GM18873 (cell line): ENCODE measurements at regions not wholly inside any gene's neighbourhood (a gene's known extent, or its start where the extent isn't known, plus 50 kb on each side); places are given as distances from the start of the nearest gene placed in this dataset.

Experiments used
- ATAC-seq: cut with Tn5 transposase; IDR thresholded peaks from one replicate; pipeline ENCODE4 v1.9.1; 2021; ENCODE audit warnings: mild to moderate bottlenecking, moderate library complexity, moderate number of reproducible peaks; ENCODE audit not compliant: unreplicated experiment, low FRiP score

DNA sequence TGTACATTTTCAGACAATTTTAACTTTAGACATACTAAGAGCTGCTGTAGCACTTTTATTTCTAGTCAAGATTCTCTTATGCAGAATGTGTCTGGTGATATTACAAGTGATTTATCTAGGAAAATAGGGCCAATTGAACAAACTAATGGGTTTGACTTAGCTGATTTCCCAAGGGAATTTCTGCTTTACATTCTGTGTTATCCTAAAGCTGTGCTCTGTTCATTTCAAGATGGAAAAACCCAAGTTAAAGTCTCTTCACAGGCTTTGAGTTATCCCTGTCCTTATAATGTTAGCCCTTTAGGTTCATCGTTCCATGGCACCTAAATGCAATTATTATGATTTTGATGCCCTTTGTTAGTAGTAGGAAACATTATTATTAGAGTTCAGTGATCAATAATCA is 704.9 kb upstream of the CDH18 start:
- no peak for ATAC-seq

DNA sequence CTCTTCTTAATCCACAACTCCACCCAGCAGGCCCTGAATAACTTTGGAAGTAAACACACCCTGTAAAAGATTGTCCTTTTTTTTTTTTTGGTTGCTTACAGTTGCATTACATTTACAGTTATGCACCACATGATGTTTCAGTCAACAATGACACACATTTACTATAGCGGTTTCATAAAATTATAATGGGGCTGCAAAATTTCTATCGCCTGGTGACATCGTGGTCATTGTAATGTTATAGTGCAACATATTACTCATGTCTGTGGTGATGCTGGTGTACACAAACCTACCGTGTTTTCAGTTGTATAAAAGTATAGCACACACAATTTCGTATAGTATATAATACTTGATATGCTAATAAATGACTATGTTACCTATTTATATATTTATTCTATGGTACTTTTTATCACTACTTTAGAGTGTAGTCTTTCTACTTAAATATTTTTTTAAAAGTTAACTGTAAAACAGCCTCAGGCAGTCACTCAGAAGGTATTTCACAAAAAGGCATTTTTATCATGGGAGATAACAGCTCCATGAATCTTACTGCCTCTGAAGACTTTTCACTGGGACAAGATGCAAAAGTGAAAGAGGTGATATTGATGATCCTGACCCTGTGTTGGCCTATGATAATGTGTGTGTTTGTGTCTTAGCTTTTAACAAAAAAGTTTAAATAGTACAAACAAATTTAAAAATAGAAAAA is 695.4 kb upstream of the CDH18 start:
- no peak for ATAC-seq

DNA sequence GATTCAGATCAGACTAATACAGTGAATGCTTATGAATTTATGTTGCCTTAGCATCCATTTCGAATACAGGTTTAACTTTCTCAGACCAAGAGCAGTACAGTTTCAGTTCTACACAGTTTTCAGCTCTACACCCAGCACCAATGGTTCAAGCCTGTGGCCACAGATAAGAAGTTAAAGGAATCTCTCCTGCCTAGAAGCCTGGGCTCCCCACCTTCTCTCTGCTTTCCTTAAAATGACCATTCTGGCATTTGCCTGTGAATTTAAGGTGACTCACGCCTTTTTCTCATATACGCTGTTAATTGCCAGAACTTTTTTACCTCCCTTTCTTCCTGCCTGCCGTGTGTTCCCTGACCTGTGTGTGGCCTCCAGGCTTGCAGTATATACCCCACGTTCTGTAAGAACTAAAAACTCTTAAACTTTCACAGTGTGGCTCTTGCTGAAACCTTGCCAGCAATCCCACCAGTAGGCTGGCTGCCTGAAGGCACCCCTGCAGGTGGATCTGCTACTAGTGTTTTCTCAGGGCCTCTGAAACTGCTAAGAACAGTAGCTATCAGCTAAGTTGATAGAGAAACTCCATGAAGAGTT is 692.8 kb upstream of the CDH18 start:
- ATAC-seq, result no peak

DNA sequence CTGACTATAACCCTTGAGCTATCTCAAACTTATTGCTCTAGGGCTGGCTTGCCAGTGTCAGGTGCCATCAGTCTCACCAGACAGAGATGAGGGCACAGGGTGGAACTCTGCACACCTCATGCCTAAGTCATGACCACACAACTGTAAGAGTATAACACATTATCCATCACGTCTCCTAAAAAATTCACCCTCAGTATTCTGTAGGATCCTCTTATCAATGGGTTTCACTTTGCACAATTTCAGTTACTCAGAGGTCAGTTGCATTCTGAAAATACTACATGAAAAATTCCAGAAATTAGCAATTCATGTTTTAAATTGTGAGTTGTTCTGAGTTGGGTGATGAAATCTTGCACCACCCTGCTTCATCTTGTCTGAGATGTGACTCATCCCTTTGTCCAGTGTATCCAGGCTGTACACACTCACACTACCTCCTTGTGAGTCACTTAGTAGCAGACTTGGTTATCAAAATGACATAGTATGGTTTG is 690.9 kb upstream of the CDH18 start:
- no peak for ATAC-seq

DNA sequence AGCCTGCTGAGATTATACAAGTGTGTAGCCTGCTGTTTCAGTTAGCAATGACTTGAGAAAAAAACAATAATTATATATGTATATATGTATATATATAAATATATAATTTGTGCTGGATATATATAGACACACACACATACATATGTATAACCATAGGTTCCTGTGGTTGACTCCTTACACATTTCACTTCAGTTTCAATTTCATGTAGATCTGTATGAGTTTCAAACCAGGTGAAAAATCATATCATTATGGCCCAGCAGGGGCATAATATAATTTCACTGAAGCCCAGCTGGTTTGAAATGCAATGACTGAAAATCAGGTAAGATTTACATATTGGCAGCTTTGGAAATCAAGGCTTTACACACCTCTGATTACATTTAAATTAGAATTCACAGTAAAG is 690.4 kb upstream of the CDH18 start:
- ATAC-seq, result no peak

DNA sequence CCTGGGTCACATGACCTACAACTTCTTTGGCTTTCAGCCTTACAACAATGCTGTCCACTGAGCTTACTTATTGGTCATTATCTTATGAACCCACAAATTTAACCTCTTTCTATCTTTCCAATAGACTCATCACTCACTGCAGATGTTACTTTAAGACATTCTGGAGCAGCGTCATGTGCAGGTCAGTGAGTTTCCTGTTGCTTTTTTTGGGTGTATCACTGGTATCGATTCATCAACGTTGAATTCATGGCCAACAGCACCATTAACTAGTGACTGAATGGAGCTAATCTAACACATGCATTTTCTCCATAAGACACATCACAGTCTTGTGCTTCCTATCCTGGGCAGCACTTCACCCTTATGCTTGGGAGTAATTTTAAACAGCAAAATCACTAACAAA is 672.6 kb upstream of the CDH18 start:
- no peak for ATAC-seq

DNA sequence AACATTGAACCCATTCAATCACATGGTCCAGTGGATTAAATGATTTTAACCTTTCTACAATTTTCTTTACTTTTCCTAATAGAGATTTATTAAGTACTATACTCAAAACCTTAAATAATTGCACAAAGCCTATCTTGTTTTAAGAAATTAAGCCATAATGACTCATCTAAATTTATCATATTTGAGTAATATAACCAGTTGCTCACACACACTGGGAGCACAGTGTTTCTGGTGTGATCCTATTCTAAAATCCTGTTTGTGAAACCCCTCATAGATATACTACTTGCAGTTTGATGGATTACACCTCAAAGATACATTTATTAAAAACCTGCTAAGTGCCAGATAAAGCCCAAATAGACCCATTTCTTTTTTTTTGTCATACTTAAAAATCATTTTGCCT is 668.3 kb upstream of the CDH18 start:
- ATAC-seq, result no peak

DNA sequence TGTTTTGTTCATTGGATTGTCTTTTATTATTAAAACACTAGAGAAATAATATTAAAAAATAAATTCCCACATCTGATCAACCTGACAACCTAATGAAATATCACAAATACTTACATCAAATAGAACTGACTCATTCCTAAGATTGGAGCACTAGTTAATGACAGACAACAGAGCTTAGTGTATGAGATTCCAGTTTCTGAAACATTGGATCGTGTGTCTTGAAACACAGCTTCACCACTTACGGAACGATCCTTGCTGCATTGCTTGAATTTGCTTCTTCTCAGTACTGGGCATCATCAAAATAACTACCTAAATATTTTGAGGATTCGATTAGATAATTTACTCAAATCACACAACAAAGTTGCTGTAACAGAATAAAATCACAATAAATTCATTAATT is 667.2 kb upstream of the CDH18 start:
- ATAC-seq, result no peak

DNA sequence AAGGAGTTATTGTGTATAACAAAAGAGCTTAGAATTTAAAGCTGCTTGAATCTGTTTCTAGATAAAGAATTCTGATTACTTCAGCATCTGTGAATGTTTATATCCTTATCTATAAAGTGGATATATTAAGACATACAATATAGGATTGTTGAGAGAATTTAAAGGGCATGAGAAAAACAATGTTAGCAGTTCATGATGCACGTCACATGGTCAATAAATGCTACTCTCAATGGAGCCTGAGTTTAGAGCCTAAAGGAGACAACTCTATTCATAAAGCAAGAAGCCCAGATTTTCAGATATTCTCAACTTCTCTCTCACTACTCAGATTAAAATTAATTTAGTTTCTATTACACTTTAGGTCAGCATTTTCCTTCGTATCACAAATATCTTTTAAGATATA is 666.7 kb upstream of the CDH18 start:
- no peak for ATAC-seq

DNA sequence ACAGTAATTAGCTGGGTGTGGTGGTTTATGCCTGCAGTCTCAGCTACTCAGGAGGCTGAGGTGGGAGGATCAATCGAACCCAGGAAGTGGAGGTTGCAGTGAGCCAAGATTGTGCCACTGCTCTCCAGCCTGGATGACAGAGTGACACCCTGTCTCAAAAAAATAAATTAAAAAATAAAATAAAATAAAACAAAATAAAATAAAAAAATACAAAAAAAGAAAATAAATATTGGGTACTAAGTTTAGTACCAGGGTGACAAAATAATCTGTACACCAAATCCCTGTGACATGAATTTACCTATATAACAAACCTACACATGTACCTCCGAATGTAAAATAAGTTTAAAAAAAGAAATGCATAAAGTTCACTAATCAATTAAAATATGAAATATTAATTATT is 666.0 kb upstream of the CDH18 start:
- no peak for ATAC-seq

DNA sequence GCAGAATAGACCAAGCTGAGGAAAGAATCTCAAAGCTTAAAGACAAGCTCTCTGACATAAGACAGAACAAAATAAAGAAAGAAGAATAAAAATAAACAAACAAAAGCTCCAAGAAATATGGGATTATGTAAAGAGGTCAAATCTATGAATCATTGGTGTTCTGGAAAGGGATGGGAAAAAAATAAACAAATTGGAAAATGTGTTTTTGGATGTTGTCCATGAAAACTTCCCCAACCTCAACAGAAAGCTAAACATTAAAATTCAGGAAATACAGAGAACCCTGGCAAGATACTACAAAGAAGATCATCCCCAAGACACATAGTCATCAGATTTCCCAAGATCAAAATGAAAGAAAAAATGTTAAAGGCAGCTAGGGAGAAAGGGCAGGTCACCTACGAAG is 662.0 kb upstream of the CDH18 start:
- no peak for ATAC-seq

DNA sequence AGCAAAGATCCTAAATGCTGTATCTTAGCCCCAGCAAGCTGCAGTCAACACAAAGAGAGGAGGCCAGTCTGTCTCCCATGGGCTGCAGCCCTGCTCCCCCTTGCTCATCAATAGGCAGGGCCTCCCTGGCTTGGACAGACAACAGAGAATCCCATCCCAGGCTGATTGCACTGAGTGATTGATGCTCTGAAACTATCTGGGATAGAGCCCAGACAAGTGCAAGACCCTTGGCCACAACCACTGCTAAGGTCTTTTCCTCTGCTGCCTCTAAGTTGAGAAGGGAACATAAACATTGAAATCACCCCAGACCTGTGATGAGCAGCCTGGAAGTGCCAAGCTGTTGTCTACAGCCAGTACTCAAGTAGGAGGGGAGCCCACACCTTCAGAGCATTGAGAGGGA is 661.0 kb upstream of the CDH18 start:
- ATAC-seq, result no peak

DNA sequence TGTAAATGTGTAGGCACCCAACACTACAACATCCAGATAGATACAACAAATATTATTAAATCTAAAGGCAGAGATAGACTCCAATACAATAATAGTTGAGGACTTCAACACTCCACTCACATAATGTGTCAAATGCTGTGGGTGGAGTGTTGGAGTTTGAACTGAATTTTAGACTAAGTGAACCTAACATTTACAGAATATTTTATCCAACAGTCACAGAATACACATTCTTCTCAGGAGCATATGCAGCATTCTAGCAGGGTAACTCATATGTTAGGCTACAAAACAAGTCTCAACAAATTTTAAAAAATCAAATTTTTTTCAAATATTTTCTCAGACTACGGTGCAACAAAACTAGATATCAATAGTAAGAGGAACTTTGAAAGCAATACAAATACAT is 648.7 kb upstream of the CDH18 start:
- ATAC-seq, result no peak

DNA sequence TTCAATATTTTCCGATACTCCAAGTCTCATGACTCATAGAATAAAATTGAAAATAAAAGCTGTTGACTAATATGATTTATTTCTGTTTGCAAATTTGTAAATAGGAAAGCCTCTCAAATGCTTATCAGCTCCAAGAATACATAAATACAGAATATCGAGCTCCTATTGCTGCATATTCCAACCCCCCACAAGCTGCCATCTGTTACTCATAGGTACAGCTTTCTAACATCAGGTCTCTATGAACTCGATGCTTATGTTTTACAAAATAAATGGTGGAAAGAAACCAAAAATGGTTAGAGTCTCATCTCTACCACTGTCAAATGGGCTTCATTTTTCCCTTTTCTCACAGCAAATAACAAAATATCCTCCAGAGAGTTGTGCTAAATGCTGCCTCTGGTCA is 631.6 kb upstream of the CDH18 start:
- no peak for ATAC-seq

DNA sequence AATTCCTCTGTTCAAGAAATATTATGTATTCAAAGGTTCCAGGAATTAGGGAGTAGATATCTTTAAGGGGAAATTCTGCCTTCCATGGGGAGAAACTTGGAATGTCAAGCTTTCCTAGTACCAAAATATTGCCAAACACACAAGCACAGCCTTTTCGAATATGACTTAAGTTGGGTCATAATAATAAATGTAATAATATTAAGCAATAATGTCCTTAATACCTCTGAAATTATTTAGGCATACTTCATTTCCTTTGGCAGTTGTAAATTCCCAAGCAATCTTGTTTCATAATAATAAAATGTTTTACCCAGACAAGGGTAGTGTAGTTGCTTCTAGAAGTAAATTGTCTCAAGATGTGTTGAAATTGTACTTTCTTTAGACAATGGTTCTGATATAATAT is 630.3 kb upstream of the CDH18 start:
- ATAC-seq, result no peak

DNA sequence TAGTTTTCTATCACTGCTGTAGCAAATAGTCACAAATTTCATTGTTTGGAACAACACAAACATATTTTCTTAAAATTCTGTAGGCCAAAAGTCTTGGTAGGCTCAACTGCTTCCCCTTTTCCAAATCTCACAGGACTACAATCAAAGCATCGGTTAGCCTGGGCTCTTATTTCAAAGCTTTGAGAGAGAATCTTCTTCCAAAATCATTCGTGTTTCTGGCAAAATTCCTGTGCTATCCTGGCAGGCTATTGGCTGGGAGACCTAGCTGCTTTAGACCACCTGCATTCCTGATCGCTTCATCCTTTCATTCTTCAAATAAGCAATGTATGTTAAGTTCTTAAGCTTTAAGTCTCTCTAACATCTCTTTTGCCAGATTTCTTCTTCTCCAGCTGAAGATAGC is 629.8 kb upstream of the CDH18 start:
- ATAC-seq, result no peak

DNA sequence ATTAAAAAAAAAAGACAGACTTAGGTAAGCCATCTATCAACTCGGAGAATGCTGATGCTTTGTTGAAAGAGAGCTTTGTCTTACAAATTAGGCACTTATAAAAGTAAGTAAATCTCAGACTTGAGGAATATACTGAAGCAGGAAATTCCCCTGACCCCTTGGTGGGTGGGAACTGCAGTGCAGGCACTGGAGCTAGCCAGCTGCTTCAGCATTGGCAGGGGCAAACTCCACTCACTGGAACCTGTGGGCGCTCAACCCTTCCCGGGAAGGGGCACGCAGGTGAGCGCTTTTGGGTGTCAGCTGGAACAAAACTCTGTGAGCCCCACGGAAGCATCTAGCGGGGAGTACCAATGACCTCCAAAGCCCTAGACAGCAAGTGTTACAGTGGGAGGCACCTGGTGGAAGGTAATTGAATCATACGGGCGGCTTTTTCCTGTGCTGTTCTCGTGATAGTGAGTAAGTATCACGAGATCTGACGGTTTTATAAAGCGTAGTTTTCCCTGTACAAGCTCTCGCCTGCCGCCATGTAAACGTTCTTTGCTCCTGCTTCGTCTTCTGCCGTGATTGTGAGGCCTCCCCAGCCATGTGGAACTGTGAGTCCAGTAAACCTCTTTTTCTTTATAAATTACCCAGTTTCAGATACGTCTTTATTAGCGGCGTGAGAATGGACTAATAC is 628.0 kb upstream of the CDH18 start:
- no peak for ATAC-seq

DNA sequence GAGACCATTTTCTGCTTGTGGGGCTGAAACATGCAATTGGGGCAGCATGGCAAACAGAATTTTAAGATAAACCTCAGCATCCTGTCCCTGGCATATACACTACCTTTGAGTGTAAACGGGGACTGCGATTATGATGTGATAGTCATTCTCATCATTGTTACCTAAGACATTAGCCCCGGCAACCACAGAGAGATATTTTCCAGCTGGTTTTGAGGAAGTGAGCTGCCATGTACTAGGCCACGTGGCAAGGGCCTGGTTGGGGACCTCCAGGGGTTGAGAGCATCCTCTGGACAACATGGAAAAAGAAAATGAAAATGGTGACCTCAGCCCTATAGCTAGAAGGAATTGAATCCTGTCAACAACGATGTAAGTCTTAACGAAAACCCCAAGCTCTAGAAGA is 623.6 kb upstream of the CDH18 start:
- ATAC-seq, result no peak

DNA sequence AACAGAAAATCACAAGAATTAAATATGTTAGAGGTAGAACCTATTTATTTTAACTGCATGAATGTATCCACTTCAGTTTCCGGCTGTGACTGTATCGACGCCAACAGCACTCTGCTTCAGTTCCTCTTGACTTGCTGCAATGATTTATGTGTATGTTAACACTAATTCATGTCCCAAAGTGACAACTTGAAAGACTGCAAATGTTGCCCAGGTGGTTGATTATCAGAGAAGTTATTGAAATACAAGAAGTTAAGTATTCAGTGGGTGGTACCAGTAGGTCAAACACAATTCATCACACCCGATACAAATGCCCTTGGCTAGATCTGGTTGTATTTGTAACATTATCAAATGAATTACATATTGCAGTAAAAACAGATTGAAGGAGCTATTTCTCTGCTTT is 622.7 kb upstream of the CDH18 start:
- ATAC-seq, result no peak

DNA sequence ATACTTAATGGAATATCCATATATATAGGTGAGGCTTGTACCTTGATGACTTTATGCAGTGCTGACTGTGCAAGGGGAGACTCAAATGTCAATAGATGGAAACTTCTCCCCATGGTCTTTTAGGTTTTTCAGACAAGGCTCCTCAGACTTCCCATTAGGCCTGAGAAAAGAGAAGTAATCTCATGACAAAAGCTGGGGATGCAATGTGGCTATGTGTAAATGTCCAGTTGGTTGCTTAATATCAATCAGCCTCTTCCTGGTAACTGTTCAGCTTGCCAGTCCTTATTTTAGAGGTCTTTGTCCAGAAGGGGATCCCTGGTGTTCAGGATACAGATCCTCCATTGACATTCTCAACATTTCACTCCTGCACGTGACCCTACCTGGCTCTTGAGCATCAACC is 621.1 kb upstream of the CDH18 start:
- no peak for ATAC-seq

DNA sequence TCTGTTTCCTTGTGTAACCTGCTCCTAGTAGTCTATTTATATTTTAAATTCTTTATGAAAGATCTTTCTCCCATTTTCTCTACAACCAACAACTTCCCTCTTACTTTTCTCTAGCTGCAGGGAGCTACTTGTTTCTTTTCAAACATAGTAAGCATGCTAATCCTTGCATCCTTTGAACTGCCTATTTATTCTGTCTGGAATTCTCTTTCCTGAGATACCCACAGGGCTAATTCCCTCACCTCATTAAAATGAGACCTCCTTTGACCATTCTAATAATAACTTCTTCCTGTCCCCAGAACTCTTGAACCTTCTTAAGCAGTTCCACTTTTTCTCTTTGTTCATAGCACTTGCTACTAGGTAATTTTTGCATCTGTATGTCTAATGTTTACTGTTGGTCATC is 620.6 kb upstream of the CDH18 start:
- no peak for ATAC-seq
